ENCODE measurements at regions not wholly inside any gene's neighbourhood (a gene's known extent, or its start where the extent isn't known, plus 50 kb on each side); places are given as distances from the start of the nearest gene placed in this dataset.

DNA sequence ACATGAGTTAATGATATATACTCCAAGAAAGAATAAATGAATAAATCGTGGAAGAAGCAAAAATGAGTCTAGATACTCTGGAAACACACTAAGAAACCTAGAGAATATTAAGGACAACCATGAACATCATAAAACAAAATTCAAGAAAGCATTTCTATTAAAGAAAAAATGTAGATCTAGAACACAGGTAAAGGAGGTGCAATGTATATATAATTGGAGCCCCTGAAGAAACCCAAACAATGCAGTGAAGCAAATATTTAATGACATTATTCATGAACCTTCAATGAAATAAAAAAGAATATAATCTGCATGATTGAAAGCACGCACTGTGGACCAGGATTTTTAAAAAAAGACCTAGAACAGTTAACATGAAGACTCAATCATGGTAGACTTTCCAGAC, 150.1 kb downstream of the ATPSCKMT start:
- TF ChIP-seq GATA3 (IDR thresholded peaks at IDR 0.05; ENCODE audit: low read depth, low read length) (no peak), GATA2 (IDR thresholded peaks at IDR 0.05; ENCODE audit: low read depth, low read length) (no peak)

All from SH-SY5Y (cell line).